H1 (cell line): ENCODE measurements at regions not wholly inside any gene's neighbourhood (a gene's known extent, or its start where the extent isn't known, plus 50 kb on each side); places are given as distances from the start of the nearest gene placed in this dataset.

Source experiments
- ASH2L ChIP-seq: fragments of 200-600, 300-600 bp; sonication (generic); IDR thresholded peaks from one replicate; pipeline ENCODE4 v1.7.1; 2017; ENCODE audit warnings: low read length
- CHD2 ChIP-seq: IDR thresholded peaks from 2 replicates; pipeline ENCODE4 v1.6.1; 2012; ENCODE audit warnings: low read length, improper control_type of control experiment
- RAD21 ChIP-seq, 2 experiments: IDR thresholded peaks in 1 of 2; conservative IDR thresholded peaks in 1 of 2; 2 replicates each; pipeline ENCODE4 v1.6.1; 2011; ENCODE audit warnings: low read depth in 2 of 2, low read length in 2 of 2, improper control_type of control experiment in 1 of 2, inconsistent platforms in 1 of 2, mild to moderate bottlenecking in 1 of 2, moderate library complexity in 1 of 2
- RNF2 ChIP-seq: fragments of 200-900, 300-1000 bp; sonication (generic); IDR thresholded peaks from 2 replicates; pipeline ENCODE4 v1.7.1; 2016; ENCODE audit warnings: borderline replicate concordance, low read depth, mild to moderate bottlenecking, antibody characterized with exemption, low read length; ENCODE audit not compliant: poor library complexity, severe bottlenecking; ENCODE audit errors: missing control alignments
- SUZ12 ChIP-seq: fragments of 200-600 bp; sonication (generic); IDR thresholded peaks from 2 replicates; pipeline ENCODE4 v1.6.1; 2012; ENCODE audit warnings: mild to moderate bottlenecking, inconsistent platforms, low read length, moderate library complexity, mixed read lengths
- TBP ChIP-seq: IDR thresholded peaks from 2 replicates; pipeline ENCODE4 v1.6.1; 2011; ENCODE audit warnings: low read depth, low read length, improper control_type of control experiment

DNA sequence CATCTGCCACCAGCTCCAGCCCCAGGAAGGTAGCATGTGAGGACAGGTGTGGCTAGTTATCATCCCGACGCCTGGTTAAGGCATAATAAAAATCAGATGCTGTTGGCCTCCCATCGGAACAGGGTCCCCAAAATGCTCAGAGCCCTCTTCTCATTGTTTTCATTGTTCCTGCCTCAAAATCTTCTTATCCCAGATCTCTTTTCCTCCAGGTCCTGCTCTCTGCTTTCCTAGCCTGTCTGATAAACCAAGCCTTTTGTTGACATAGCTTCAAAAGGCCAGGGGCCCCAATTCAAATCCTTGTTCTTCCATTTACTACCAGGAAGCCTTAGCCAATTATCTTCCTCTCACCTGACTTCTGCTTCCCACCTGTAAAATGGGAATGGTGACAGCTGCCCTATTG, 130.1 kb upstream of the ADRA1B start (continued):
- TF ChIP-seq TBP (no peak), RNF2 (no peak), SUZ12 (no peak), RAD21 (IDR thresholded peaks at IDR 0.05 in 1 of 2, conservative IDR thresholded peaks at IDR 0.05 in 1 of 2; ENCODE audit: low read depth in 2 of 2, low read length in 2 of 2) (no peak), ASH2L (no peak), CHD2 (no peak)
